ENCODE measurements at regions not wholly inside any gene's neighbourhood (a gene's known extent, or its start where the extent isn't known, plus 50 kb on each side); places are given as distances from the start of the nearest gene placed in this dataset.

DNA sequence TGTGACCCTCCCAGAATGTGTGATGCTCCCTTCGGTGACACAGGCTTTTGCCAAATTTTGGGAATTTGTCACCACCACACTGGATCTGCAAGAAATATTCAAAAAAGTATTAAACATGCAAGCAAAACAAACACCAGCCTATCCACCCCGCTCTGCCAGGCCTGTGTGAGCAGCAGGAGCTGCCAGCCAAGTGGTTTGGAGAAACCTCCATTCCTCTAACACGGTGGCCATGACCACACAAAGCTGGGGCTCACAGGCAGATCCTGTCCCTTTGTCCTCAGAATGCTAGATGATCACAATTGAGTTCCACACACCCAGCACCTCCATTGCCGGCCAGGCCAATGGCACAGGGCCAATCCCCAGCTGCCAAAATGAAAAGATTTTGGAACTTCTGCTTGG is 261.9 kb upstream of the PPP2R2D start:
- Histone ChIP-seq H3K79me1 (ENCODE audit: low read length) (no peaks in the 10 kb centered on the region), H4K5ac (ENCODE audit: low read length) (no peak overlapping the region), H2BK15ac (replicated peaks; ENCODE audit: low read depth) (no peak overlapping the region), H3K23ac (ENCODE audit: low read length) (no peak overlapping the region), H2AK5ac (ENCODE audit: low read length) (no peak overlapping the region), H3K4me1 (ENCODE audit: control insufficient read depth, low read depth, low read length) (no peaks in the 10 kb centered on the region), H3K56ac (ENCODE audit: low read length) (no peak overlapping the region), H3K4me3 (ENCODE audit: low read length) (no peak overlapping the region), H2BK120ac (ENCODE audit: low read depth, low read length) (no peak overlapping the region), H4K8ac (ENCODE audit: low read depth, low read length) (no peak overlapping the region), H2BK5ac (ENCODE audit: low read length) (no peak overlapping the region), H3K27ac (ENCODE audit: low read depth, low read length) (no peak overlapping the region), H3K9ac (ENCODE audit: low read length) (no peak overlapping the region), H3K4me2 (ENCODE audit: low read length) (no peak overlapping the region), H3K36me3 (ENCODE audit: control insufficient read depth, insufficient read depth, low read length) (no peaks in the 10 kb centered on the region), H3K4ac (ENCODE audit: low read depth, low read length) (no peak overlapping the region), H3K18ac (ENCODE audit: low read length) (no peak overlapping the region), H3K27me3 (ENCODE audit: insufficient read depth, low read length, poor library complexity) (no peaks in the 10 kb centered on the region), H3K79me2 (ENCODE audit: control insufficient read depth, insufficient read depth, low read length) (no peaks in the 10 kb centered on the region)
- no peak for DNase-seq
- WGBS (ENCODE audit: extremely low coverage, insufficient coverage, low lambda C conversion rate), result no CpG with 5 or more reads among the region's 4 CpGs

DNA sequence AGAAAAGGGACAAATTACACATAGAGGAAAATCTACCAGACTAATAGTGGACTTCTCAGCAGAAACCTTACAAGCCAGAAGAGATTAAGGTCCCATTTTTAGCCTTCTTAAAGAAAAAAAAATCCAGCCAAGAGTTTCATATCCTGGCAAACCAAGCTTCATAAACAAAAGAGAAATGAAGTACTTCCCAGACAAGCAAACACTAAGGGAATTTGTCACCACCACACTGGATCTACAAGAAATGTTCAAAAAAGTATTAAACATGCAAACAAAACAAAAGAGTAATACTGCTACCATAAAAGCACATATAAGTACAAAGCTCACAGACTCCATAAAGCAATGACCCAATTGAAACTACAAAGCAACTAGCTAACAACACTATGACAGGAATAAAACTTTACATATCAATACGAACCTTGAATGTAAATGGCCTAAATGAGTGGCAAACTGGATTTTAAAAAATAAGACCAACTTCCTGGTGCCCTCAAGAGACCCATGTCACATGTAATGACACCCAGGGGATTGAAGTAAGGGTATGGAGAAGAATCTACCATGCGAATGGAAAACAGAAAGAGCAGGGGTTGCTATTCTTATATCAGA is 260.7 kb upstream of the PPP2R2D start:
- DNase-seq, result no peak
- Histone ChIP-seq H3K18ac (ENCODE audit: low read length) (no peak overlapping the region), H3K23ac (ENCODE audit: low read length) (no peak overlapping the region), H3K4ac (ENCODE audit: low read depth, low read length) (no peak overlapping the region), H3K4me3 (ENCODE audit: low read length) (no peak overlapping the region), H3K79me2 (ENCODE audit: control insufficient read depth, insufficient read depth, low read length) (no peaks in the 10 kb centered on the region), H3K27me3 (ENCODE audit: insufficient read depth, low read length, poor library complexity) (no peaks in the 10 kb centered on the region), H3K79me1 (ENCODE audit: low read length) (no peaks in the 10 kb centered on the region), H3K56ac (ENCODE audit: low read length) (no peak overlapping the region), H2BK120ac (ENCODE audit: low read depth, low read length) (no peak overlapping the region), H4K5ac (ENCODE audit: low read length) (no peak overlapping the region), H3K4me2 (ENCODE audit: low read length) (no peak overlapping the region), H3K9ac (ENCODE audit: low read length) (no peak overlapping the region), H3K36me3 (ENCODE audit: control insufficient read depth, insufficient read depth, low read length) (no peaks in the 10 kb centered on the region), H2BK15ac (replicated peaks; ENCODE audit: low read depth) (no peak overlapping the region), H3K4me1 (ENCODE audit: control insufficient read depth, low read depth, low read length) (no peaks in the 10 kb centered on the region), H4K8ac (ENCODE audit: low read depth, low read length) (no peak overlapping the region), H2BK5ac (ENCODE audit: low read length) (no peak overlapping the region), H2AK5ac (ENCODE audit: low read length) (no peak overlapping the region), H3K27ac (ENCODE audit: low read depth, low read length) (no peak overlapping the region)
- WGBS (ENCODE audit: extremely low coverage, insufficient coverage, low lambda C conversion rate), result no CpG with 5 or more reads among the region's 2 CpGs

DNA sequence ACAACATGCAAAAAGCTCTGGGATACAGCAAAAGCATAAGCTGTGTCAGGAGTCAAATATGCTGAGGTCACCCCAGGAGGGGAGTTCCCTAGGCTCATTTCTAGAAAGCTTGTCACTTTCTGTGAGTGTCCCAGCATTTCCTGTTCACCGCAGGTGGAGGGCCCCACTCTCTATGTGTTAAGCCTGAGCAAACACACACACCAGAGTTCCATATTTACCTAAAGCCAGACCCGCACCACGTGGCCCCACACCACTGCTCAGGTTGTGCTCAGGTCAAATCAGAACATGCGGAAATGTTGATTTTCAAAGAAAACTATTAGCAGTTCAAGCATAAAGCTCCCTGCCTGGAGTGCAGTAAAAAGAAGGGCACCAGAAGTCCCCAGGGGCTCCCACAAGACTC is 259.6 kb upstream of the PPP2R2D start:
- Histone ChIP-seq H2BK15ac (replicated peaks; ENCODE audit: low read depth) (no peak overlapping the region), H3K4me2 (ENCODE audit: low read length) (no peak overlapping the region), H2BK120ac (ENCODE audit: low read depth, low read length) (no peak overlapping the region), H3K27me3 (ENCODE audit: insufficient read depth, low read length, poor library complexity) (no peaks in the 10 kb centered on the region), H2BK5ac (ENCODE audit: low read length) (no peak overlapping the region), H3K18ac (ENCODE audit: low read length) (no peak overlapping the region), H3K36me3 (ENCODE audit: control insufficient read depth, insufficient read depth, low read length) (no peaks in the 10 kb centered on the region), H3K56ac (ENCODE audit: low read length) (no peak overlapping the region), H4K5ac (ENCODE audit: low read length) (no peak overlapping the region), H3K4me1 (ENCODE audit: control insufficient read depth, low read depth, low read length) (no peaks in the 10 kb centered on the region), H4K8ac (ENCODE audit: low read depth, low read length) (no peak overlapping the region), H3K79me1 (ENCODE audit: low read length) (no peaks in the 10 kb centered on the region), H3K9ac (ENCODE audit: low read length) (no peak overlapping the region), H3K79me2 (ENCODE audit: control insufficient read depth, insufficient read depth, low read length) (no peaks in the 10 kb centered on the region), H2AK5ac (ENCODE audit: low read length) (no peak overlapping the region), H3K23ac (ENCODE audit: low read length) (no peak overlapping the region), H3K4ac (ENCODE audit: low read depth, low read length) (no peak overlapping the region), H3K27ac (ENCODE audit: low read depth, low read length) (no peak overlapping the region), H3K4me3 (ENCODE audit: low read length) (no peak overlapping the region)
- no CpG with 5 or more reads among the region's 4 CpGs for WGBS (ENCODE audit: extremely low coverage, insufficient coverage, low lambda C conversion rate)
- DNase-seq, result peak; percentile 14

DNA sequence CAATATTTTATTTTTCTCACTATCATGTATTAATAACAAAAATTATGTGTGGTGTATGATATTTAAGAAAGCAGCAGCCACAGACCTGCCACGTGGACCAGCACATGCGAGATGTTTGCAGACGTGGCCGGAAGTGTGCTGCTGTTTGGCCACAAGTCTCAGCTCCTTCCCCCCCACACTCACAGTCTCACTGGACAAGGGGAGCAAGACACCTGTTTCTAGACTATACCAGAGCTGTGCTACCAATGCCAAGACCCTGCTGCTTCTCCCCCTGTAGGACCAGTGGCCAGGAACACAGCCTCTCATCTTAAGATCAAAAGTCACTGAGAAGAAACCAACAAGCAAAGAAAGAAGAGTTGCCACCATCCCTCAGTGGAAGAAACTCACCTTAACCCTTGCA is 258.9 kb upstream of the PPP2R2D start:
- no peak overlapping the region for H2BK15ac ChIP-seq (replicated peaks; ENCODE audit: low read depth)
- H3K79me2 ChIP-seq (ENCODE audit: control insufficient read depth, insufficient read depth, low read length), result no peaks in the 10 kb centered on the region
- no peak overlapping the region for H3K4me3 ChIP-seq (ENCODE audit: low read length)
- no peak overlapping the region for H4K5ac ChIP-seq (ENCODE audit: low read length)
- WGBS (ENCODE audit: extremely low coverage, insufficient coverage, low lambda C conversion rate), result no CpG with 5 or more reads among the region's 4 CpGs
- no peak overlapping the region for H4K8ac ChIP-seq (ENCODE audit: low read depth, low read length)
- no peak overlapping the region for H3K56ac ChIP-seq (ENCODE audit: low read length)
- no peaks in the 10 kb centered on the region for H3K79me1 ChIP-seq (ENCODE audit: low read length)
- no peak overlapping the region for H2AK5ac ChIP-seq (ENCODE audit: low read length)
- no peak overlapping the region for H2BK5ac ChIP-seq (ENCODE audit: low read length)
- no peak overlapping the region for H3K4ac ChIP-seq (ENCODE audit: low read depth, low read length)
- H3K9ac ChIP-seq (ENCODE audit: low read length), result no peak overlapping the region
- no peaks in the 10 kb centered on the region for H3K36me3 ChIP-seq (ENCODE audit: control insufficient read depth, insufficient read depth, low read length)
- no peaks in the 10 kb centered on the region for H3K27me3 ChIP-seq (ENCODE audit: insufficient read depth, low read length, poor library complexity)
- no peak overlapping the region for H2BK120ac ChIP-seq (ENCODE audit: low read depth, low read length)
- H3K27ac ChIP-seq (ENCODE audit: low read depth, low read length), result no peak overlapping the region
- no peak overlapping the region for H3K23ac ChIP-seq (ENCODE audit: low read length)
- H3K4me1 ChIP-seq (ENCODE audit: control insufficient read depth, low read depth, low read length), result no peaks in the 10 kb centered on the region
- no peak overlapping the region for H3K18ac ChIP-seq (ENCODE audit: low read length)
- H3K4me2 ChIP-seq (ENCODE audit: low read length), result no peak overlapping the region
- DNase-seq, result no peak

DNA sequence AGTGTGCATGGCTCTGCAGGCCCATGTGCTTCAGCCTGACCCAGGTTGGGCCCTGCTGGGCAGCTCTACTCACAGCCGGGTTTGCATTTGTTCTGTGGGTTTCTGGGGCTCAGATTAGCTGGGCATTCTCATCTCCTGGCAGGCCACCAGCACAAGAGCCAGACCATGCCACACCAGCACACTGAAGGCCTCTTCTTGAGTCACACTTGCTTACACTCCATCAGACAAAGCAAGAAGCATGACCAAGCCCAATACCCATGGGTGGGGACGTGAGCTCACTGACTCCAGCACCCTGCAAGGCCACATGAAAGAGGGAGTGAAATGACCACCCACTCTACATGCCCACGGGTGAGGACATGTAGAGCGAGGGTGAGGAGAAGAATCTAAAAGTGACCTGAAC is 257.8 kb upstream of the PPP2R2D start:
- no peak overlapping the region for H3K23ac ChIP-seq (ENCODE audit: low read length)
- no peak overlapping the region for H3K56ac ChIP-seq (ENCODE audit: low read length)
- no peak overlapping the region for H2BK120ac ChIP-seq (ENCODE audit: low read depth, low read length)
- H3K27ac ChIP-seq (ENCODE audit: low read depth, low read length), result no peak overlapping the region
- H3K79me2 ChIP-seq (ENCODE audit: control insufficient read depth, insufficient read depth, low read length), result no peaks in the 10 kb centered on the region
- H3K79me1 ChIP-seq (ENCODE audit: low read length), result no peaks in the 10 kb centered on the region
- no peak overlapping the region for H3K4me3 ChIP-seq (ENCODE audit: low read length)
- no peak for DNase-seq
- H3K36me3 ChIP-seq (ENCODE audit: control insufficient read depth, insufficient read depth, low read length), result no peaks in the 10 kb centered on the region
- no peaks in the 10 kb centered on the region for H3K4me1 ChIP-seq (ENCODE audit: control insufficient read depth, low read depth, low read length)
- WGBS (ENCODE audit: extremely low coverage, insufficient coverage, low lambda C conversion rate), result no CpG with 5 or more reads among the region's 4 CpGs
- H2BK5ac ChIP-seq (ENCODE audit: low read length), result no peak overlapping the region
- H3K4ac ChIP-seq (ENCODE audit: low read depth, low read length), result no peak overlapping the region
- no peak overlapping the region for H4K8ac ChIP-seq (ENCODE audit: low read depth, low read length)
- no peak overlapping the region for H4K5ac ChIP-seq (ENCODE audit: low read length)
- H3K18ac ChIP-seq (ENCODE audit: low read length), result no peak overlapping the region
- no peak overlapping the region for H3K9ac ChIP-seq (ENCODE audit: low read length)
- H3K4me2 ChIP-seq (ENCODE audit: low read length), result no peak overlapping the region
- no peak overlapping the region for H2BK15ac ChIP-seq (replicated peaks; ENCODE audit: low read depth)
- H2AK5ac ChIP-seq (ENCODE audit: low read length), result no peak overlapping the region
- no peaks in the 10 kb centered on the region for H3K27me3 ChIP-seq (ENCODE audit: insufficient read depth, low read length, poor library complexity)

DNA sequence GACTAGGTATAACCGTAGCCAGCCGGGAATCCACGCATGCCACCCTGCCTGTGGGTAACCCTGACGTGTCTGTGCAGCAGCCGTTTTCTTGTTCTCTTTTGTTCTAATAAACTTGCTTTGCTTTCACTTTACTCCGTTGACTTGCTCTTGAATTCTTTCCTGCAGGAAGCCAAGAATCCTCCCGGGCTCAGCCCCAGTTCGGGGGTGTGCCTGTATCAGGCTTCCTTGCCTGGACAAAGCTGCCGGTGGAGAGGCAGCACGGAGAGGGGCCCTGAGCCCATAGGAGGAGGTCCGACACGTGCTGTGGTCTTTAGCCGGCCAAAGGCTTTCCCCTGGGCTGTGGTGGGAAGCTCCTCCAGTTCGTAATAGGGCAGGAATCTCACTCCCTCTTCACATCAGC is 256.5 kb upstream of the PPP2R2D start:
- WGBS (ENCODE audit: extremely low coverage, insufficient coverage, low lambda C conversion rate), result no CpG with 5 or more reads among the region's 14 CpGs
- Histone ChIP-seq H3K36me3 (ENCODE audit: control insufficient read depth, insufficient read depth, low read length) (no peaks in the 10 kb centered on the region), H2BK120ac (ENCODE audit: low read depth, low read length) (no peak overlapping the region), H3K18ac (ENCODE audit: low read length) (no peak overlapping the region), H3K4me1 (ENCODE audit: control insufficient read depth, low read depth, low read length) (no peaks in the 10 kb centered on the region), H3K56ac (ENCODE audit: low read length) (no peak overlapping the region), H2BK5ac (ENCODE audit: low read length) (no peak overlapping the region), H3K4me3 (ENCODE audit: low read length) (no peak overlapping the region), H3K9ac (ENCODE audit: low read length) (no peak overlapping the region), H4K8ac (ENCODE audit: low read depth, low read length) (no peak overlapping the region), H3K79me1 (ENCODE audit: low read length) (no peaks in the 10 kb centered on the region), H3K79me2 (ENCODE audit: control insufficient read depth, insufficient read depth, low read length) (no peaks in the 10 kb centered on the region), H2BK15ac (replicated peaks; ENCODE audit: low read depth) (no peak overlapping the region), H3K4ac (ENCODE audit: low read depth, low read length) (no peak overlapping the region), H3K27ac (ENCODE audit: low read depth, low read length) (no peak overlapping the region), H3K4me2 (ENCODE audit: low read length) (no peak overlapping the region), H4K5ac (ENCODE audit: low read length) (no peak overlapping the region), H2AK5ac (ENCODE audit: low read length) (no peak overlapping the region), H3K27me3 (ENCODE audit: insufficient read depth, low read length, poor library complexity) (no peaks in the 10 kb centered on the region), H3K23ac (ENCODE audit: low read length) (no peak overlapping the region)
- no peak for DNase-seq
